WI38 (cell line): ENCODE measurements at regions not wholly inside any gene's neighbourhood (a gene's known extent, or its start where the extent isn't known, plus 50 kb on each side); places are given as distances from the start of the nearest gene placed in this dataset.

ENCODE experiments used
- H3K4me3 ChIP-seq: 2 replicates; pipeline ENCODE4 v1.5.1; 2011; ENCODE audit warnings: low read depth, mild to moderate bottlenecking, control low read depth, low read length
- CTCF ChIP-seq: IDR thresholded peaks from 2 replicates; pipeline ENCODE4 v1.5.1; 2012; ENCODE audit warnings: low read depth, mild to moderate bottlenecking, control low read depth, low read length

GRCh38 chr20:1775117-1775516, 117.5 kb upstream of the SIRPG start:
- no peak overlapping the region for H3K4me3 ChIP-seq
- no peak for TF ChIP-seq CTCF

- H3K4me3 ChIP-seq, result no peak overlapping the region
- TF ChIP-seq CTCF, result no peak
These were observed 116.9 kb upstream of the SIRPG start for GRCh38 chr20:1774479-1774878.

GRCh38 chr20:1773816-1774215, 116.2 kb upstream of the SIRPG start:
- TF ChIP-seq CTCF, result no peak
- H3K4me3 ChIP-seq, result no peak overlapping the region

DNA sequence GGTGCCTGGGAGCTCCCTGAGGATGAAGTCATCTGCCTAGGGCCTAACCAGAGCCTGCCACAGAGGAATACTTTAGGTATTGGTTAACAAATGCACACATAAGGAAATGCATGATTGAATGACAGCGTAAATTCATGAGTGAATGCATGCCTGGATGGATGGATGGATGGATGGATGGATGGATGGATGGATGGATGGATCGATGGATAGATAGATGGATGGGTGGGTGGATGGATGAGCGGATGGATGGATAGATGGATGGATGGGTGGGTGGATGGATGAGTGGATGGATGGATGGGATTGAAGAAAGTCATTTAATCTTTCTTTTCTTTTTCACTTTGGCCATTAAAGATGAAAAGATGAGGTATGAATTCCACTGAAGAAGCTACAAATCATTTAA, 111.9 kb upstream of the SIRPG start:
- H3K4me3 ChIP-seq, result no peak overlapping the region
- no peak for TF ChIP-seq CTCF

- H3K4me3 ChIP-seq, result no peak overlapping the region
- TF ChIP-seq CTCF, result no peak
These were observed 109.2 kb upstream of the SIRPG start for GRCh38 chr20:1766731-1767130.

- no peak overlapping the region for H3K4me3 ChIP-seq
- TF ChIP-seq CTCF, result peak; percentile 83
These were observed 106.8 kb upstream of the SIRPG start for GRCh38 chr20:1764136-1765033.

- H3K4me3 ChIP-seq, result no peak overlapping the region
- no peak for TF ChIP-seq CTCF
These were observed 104.0 kb upstream of the SIRPG start for GRCh38 chr20:1761598-1761997.
